ENCODE measurements at regions not wholly inside any gene's neighbourhood (a gene's known extent, or its start where the extent isn't known, plus 50 kb on each side); places are given as distances from the start of the nearest gene placed in this dataset.

DNA sequence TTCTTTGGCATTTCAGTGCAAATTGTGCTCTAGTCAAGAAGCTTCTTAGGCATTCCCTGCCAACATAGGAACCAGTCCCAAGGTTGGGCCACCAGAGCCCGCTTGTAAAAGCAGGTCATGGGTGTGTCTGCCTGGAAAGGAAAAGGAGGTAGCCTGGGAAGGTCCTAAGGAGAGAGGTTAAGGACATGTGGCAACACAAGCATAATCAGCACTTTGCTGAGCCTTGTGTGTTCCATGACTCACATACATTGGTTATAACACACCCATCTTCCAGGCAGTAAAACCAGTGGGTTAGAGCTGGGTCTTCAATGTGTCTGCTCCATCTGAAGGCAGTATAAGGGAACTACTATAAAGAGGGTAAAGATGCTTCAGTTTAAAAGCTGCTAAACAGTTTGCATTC, 165.0 kb downstream of the FHIP1A start:
- Histone ChIP-seq H3K4me3 (no peak overlapping the region), H3K27ac (no peak overlapping the region), H3K9me3 (no peaks in the 10 kb centered on the region), H3K4me1 (peaks cover 22% of the 10 kb centered on the region), H3K27me3 (no peaks in the 10 kb centered on the region), H3K36me3 (replicated peaks in 1 of 2; ENCODE audit: insufficient read depth in 1 of 2, low read depth in 2 of 2) (no peaks in the 10 kb centered on the region)
- DNase-seq (no peak), ATAC-seq (no peak)
- intact Hi-C loops (cut with DNase I), result no loop called here
- TF ChIP-seq, protein P1, sequence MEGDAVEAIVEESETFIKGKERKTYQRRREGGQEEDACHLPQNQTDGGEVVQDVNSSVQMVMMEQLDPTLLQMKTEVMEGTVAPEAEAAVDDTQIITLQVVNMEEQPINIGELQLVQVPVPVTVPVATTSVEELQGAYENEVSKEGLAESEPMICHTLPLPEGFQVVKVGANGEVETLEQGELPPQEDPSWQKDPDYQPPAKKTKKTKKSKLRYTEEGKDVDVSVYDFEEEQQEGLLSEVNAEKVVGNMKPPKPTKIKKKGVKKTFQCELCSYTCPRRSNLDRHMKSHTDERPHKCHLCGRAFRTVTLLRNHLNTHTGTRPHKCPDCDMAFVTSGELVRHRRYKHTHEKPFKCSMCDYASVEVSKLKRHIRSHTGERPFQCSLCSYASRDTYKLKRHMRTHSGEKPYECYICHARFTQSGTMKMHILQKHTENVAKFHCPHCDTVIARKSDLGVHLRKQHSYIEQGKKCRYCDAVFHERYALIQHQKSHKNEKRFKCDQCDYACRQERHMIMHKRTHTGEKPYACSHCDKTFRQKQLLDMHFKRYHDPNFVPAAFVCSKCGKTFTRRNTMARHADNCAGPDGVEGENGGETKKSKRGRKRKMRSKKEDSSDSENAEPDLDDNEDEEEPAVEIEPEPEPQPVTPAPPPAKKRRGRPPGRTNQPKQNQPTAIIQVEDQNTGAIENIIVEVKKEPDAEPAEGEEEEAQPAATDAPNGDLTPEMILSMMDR (IDR thresholded peaks at IDR 0.05), result no peak
- TF ChIP-seq POLR2A (IDR thresholded peaks at IDR 0.05), result no peak
- 33 to 75% methylated on average over 1 of the region's 1 CpG for WGBS, 2 donors

- ATAC-seq (no peak), DNase-seq (no peak)
- Histone ChIP-seq H3K36me3 (replicated peaks in 1 of 2; ENCODE audit: insufficient read depth in 1 of 2, low read depth in 2 of 2) (no peaks in the 10 kb centered on the region), H3K27me3 (no peaks in the 10 kb centered on the region), H3K4me3 (no peak overlapping the region), H3K27ac (no peak overlapping the region), H3K9me3 (no peaks in the 10 kb centered on the region), H3K4me1 (peaks cover 12% of the 10 kb centered on the region)
- intact Hi-C loops (cut with DNase I), result no loop called here
- TF ChIP-seq POLR2A (IDR thresholded peaks at IDR 0.05), result no peak
- TF ChIP-seq, protein P1 (IDR thresholded peaks at IDR 0.05), result no peak
Measured at GRCh38 chr4:151574968-151575367, 166.0 kb downstream of the FHIP1A start.

DNA sequence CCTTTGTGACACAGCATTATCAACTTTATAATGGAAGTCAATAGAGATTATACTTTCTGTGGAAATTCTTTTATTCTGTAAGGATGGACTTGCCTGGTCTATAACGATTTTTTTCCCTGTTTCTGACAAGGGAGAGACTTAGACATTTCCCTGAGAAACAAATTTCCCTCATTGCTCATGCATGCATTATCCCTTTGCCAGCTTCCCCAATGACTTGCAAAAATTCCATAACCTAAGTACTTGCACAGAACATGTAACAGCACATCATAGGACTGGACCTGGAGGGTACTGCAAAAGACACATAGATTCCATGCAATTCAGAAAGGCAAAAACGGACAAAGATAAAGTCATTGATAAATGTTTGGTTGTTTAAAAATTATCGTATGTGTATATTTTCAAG, 166.7 kb downstream of the FHIP1A start:
- no peaks in the 10 kb centered on the region for H3K27me3 ChIP-seq
- TF ChIP-seq, protein P1 (IDR thresholded peaks at IDR 0.05), result no peak
- TF ChIP-seq POLR2A (IDR thresholded peaks at IDR 0.05), result no peak
- intact Hi-C loops (cut with DNase I), result no loop called here

DNA sequence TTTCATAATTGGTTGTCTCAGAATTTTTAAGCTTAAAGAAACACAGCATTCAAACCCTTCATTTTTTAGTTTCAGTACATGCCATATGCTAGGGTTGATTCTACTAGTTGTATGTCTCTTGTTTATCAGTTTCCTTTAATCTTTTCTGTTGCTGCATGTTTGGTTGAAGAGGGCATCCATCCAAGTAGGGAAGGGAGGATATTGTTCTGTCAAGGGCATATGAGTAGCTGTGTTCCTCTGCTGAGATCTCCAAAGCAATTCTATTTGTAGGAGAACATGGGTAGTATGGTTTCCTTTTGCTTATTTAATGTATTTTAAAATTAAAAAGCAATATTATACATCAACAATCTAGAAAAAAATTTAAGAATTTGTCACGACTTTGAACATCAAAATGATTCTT, 167.7 kb downstream of the FHIP1A start:
- Histone ChIP-seq H3K9me3 (no peaks in the 10 kb centered on the region), H3K36me3 (replicated peaks in 1 of 2; ENCODE audit: insufficient read depth in 1 of 2, low read depth in 2 of 2) (no peaks in the 10 kb centered on the region), H3K27me3 (no peaks in the 10 kb centered on the region), H3K4me1 (peaks cover 12% of the 10 kb centered on the region), H3K27ac (no peak overlapping the region), H3K4me3 (no peak overlapping the region)
- WGBS, 2 donors, result 69 to 90% methylated on average over 1 of the region's 1 CpG
- TF ChIP-seq, protein P1 (IDR thresholded peaks at IDR 0.05), result no peak
- no peak for TF ChIP-seq POLR2A (IDR thresholded peaks at IDR 0.05)
- DNase-seq, result no peak
- no peak for ATAC-seq
- intact Hi-C loops (cut with DNase I), result no loop called here

More for the DNA sequence above, 166.7 kb downstream of the FHIP1A start:
- Histone ChIP-seq H3K36me3 (replicated peaks in 1 of 2; ENCODE audit: insufficient read depth in 1 of 2, low read depth in 2 of 2) (no peaks in the 10 kb centered on the region), H3K4me3 (no peak overlapping the region), H3K4me1 (peaks cover 12% of the 10 kb centered on the region), H3K27ac (no peak overlapping the region), H3K9me3 (no peaks in the 10 kb centered on the region)
- DNase-seq (no peak), ATAC-seq (no peak)
- WGBS, 2 donors, result 67 to 78% methylated on average over 3 of the region's 3 CpGs

DNA sequence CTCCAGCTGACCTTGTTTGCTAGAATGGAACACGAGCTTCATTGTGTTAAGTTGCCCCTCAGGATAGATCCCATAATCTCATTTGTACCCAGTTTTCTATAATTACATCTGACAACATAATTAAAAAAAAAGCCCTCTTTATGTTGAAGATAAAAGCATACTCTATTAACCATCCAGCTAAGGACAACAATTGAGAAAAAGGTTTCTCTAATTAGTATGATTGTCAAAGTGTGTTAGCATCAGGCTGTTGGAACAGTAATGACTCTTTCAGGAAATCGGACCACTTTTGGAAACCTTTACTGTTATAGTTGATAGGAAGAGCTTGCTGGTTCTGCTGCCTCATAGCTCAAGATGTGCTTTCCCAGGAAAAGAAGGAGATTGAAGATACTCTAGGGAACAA, 172.6 kb downstream of the FHIP1A start:
- ATAC-seq, result no peak
- Histone ChIP-seq H3K36me3 (replicated peaks in 1 of 2; ENCODE audit: insufficient read depth in 1 of 2, low read depth in 2 of 2) (no peaks in the 10 kb centered on the region), H3K27ac (no peak overlapping the region), H3K4me1 (peaks cover 6% of the 10 kb centered on the region), H3K9me3 (no peaks in the 10 kb centered on the region), H3K4me3 (no peak overlapping the region), H3K27me3 (no peaks in the 10 kb centered on the region)
- 72 to 75% methylated on average over 2 of the region's 2 CpGs for WGBS, 2 donors
- intact Hi-C loops (cut with DNase I), result no loop called here
- no peak for DNase-seq
- TF ChIP-seq, protein P1 (IDR thresholded peaks at IDR 0.05), result no peak
- no peak for TF ChIP-seq POLR2A (IDR thresholded peaks at IDR 0.05)

Measured in body of pancreas (tissue), 4 donors.